ENCODE measurements at regions not wholly inside any gene's neighbourhood (a gene's known extent, or its start where the extent isn't known, plus 50 kb on each side); places are given as distances from the start of the nearest gene placed in this dataset.

- no peak overlapping the region for H3K9ac ChIP-seq (ENCODE audit: control insufficient read depth, extremely low read depth, insufficient read depth, low read length)
- no peak overlapping the region for H3K27ac ChIP-seq (ENCODE audit: control insufficient read depth, insufficient read depth, low read length)
- H3K4me2 ChIP-seq (ENCODE audit: control insufficient read depth, extremely low read depth, insufficient read depth, low read depth, low read length): no peak overlapping the region
- H3K27me3 ChIP-seq (ENCODE audit: control insufficient read depth, extremely low read depth, insufficient read depth, low read length): no peaks in the 10 kb centered on the region
- H3K36me3 ChIP-seq (ENCODE audit: control insufficient read depth in 2 of 2, extremely low read depth in 1 of 2, insufficient read depth in 2 of 2, low read length in 2 of 2): no peaks in the 10 kb centered on the region
- no peaks in the 10 kb centered on the region for H3K9me1 ChIP-seq (ENCODE audit: control insufficient read depth, extremely low read depth, insufficient read depth, low read length)
- H3K9me3 ChIP-seq (ENCODE audit: control insufficient read depth, low read depth, low read length): no peaks in the 10 kb centered on the region
- FAIRE-seq: no peak
- no peaks in the 10 kb centered on the region for H3K79me2 ChIP-seq (ENCODE audit: control insufficient read depth, insufficient read depth, low read length)
- no peak overlapping the region for H3K4me3 ChIP-seq (ENCODE audit: control insufficient read depth in 2 of 3, extremely low read depth in 1 of 3, insufficient read depth in 2 of 3, low read depth in 1 of 3, low read length in 3 of 3)
- no peaks in the 10 kb centered on the region for H4K20me1 ChIP-seq (ENCODE audit: control insufficient read depth, extremely low read depth, insufficient read depth, low read length)
- no peak overlapping the region for H2AFZ ChIP-seq (ENCODE audit: control insufficient read depth, low read length)
- dilution Hi-C loops (cut with MboI; ENCODE audit: extremely low pct_ligation_motif_present, low sequenced_read_pairs): no loop called here
- H3K4me1 ChIP-seq (ENCODE audit: control insufficient read depth, extremely low read depth, insufficient read depth, low read length): no peaks in the 10 kb centered on the region
- no peak for DNase-seq (ENCODE audit: low read depth, low spot score)
- no peak for TF ChIP-seq EZH2 (IDR thresholded peaks at IDR 0.05; ENCODE audit: low read length)
- no peak for TF ChIP-seq CTCF (optimal IDR thresholded peaks at IDR 0.05 in 1 of 3, IDR thresholded peaks at IDR 0.05 in 1 of 3, conservative IDR thresholded peaks at IDR 0.05 in 1 of 3; ENCODE audit: extremely low read depth in 1 of 3, insufficient read depth in 2 of 3, low read length in 3 of 3)
These were observed 78.1 kb upstream of the NRXN3 start for GRCh38 chr14:78092040-78092439.

GRCh38 chr14:78103271-78103670 is 66.9 kb upstream of the NRXN3 start:
- Histone ChIP-seq H3K9ac (ENCODE audit: control insufficient read depth, extremely low read depth, insufficient read depth, low read length) (no peak overlapping the region), H3K79me2 (ENCODE audit: control insufficient read depth, insufficient read depth, low read length) (no peaks in the 10 kb centered on the region), H3K36me3 (ENCODE audit: control insufficient read depth in 2 of 2, extremely low read depth in 1 of 2, insufficient read depth in 2 of 2, low read length in 2 of 2) (no peaks in the 10 kb centered on the region), H3K4me1 (ENCODE audit: control insufficient read depth, extremely low read depth, insufficient read depth, low read length) (no peaks in the 10 kb centered on the region), H3K9me1 (ENCODE audit: control insufficient read depth, extremely low read depth, insufficient read depth, low read length) (no peaks in the 10 kb centered on the region), H3K27ac (ENCODE audit: control insufficient read depth, insufficient read depth, low read length) (no peak overlapping the region), H3K27me3 (ENCODE audit: control insufficient read depth, extremely low read depth, insufficient read depth, low read length) (no peaks in the 10 kb centered on the region), H3K9me3 (ENCODE audit: control insufficient read depth, low read depth, low read length) (no peaks in the 10 kb centered on the region), H3K4me3 (ENCODE audit: control insufficient read depth in 2 of 3, extremely low read depth in 1 of 3, insufficient read depth in 2 of 3, low read depth in 1 of 3, low read length in 3 of 3) (no peak overlapping the region), H3K4me2 (ENCODE audit: control insufficient read depth, extremely low read depth, insufficient read depth, low read depth, low read length) (no peak overlapping the region), H2AFZ (ENCODE audit: control insufficient read depth, low read length) (no peak overlapping the region), H4K20me1 (ENCODE audit: control insufficient read depth, extremely low read depth, insufficient read depth, low read length) (no peaks in the 10 kb centered on the region)
- DNase-seq (ENCODE audit: low read depth, low spot score): no peak
- TF ChIP-seq EZH2 (IDR thresholded peaks at IDR 0.05; ENCODE audit: low read length): no peak
- dilution Hi-C loops (cut with MboI; ENCODE audit: extremely low pct_ligation_motif_present, low sequenced_read_pairs): no loop called here
- FAIRE-seq: no peak

- no peak overlapping the region for H2AFZ ChIP-seq (ENCODE audit: control insufficient read depth, low read length)
- dilution Hi-C loops (cut with MboI; ENCODE audit: extremely low pct_ligation_motif_present, low sequenced_read_pairs): no loop called here
- H3K9ac ChIP-seq (ENCODE audit: control insufficient read depth, extremely low read depth, insufficient read depth, low read length): no peak overlapping the region
- no peak overlapping the region for H3K4me3 ChIP-seq (ENCODE audit: control insufficient read depth in 2 of 3, extremely low read depth in 1 of 3, insufficient read depth in 2 of 3, low read depth in 1 of 3, low read length in 3 of 3)
- no peaks in the 10 kb centered on the region for H3K4me1 ChIP-seq (ENCODE audit: control insufficient read depth, extremely low read depth, insufficient read depth, low read length)
- no peak overlapping the region for H3K27ac ChIP-seq (ENCODE audit: control insufficient read depth, insufficient read depth, low read length)
- DNase-seq (ENCODE audit: low read depth, low spot score) (no peak), FAIRE-seq (no peak)
- no peaks in the 10 kb centered on the region for H3K9me3 ChIP-seq (ENCODE audit: control insufficient read depth, low read depth, low read length)
- H3K27me3 ChIP-seq (ENCODE audit: control insufficient read depth, extremely low read depth, insufficient read depth, low read length): no peaks in the 10 kb centered on the region
- no peak overlapping the region for H3K4me2 ChIP-seq (ENCODE audit: control insufficient read depth, extremely low read depth, insufficient read depth, low read depth, low read length)
- no peak for TF ChIP-seq CTCF (optimal IDR thresholded peaks at IDR 0.05 in 1 of 3, IDR thresholded peaks at IDR 0.05 in 1 of 3, conservative IDR thresholded peaks at IDR 0.05 in 1 of 3; ENCODE audit: extremely low read depth in 1 of 3, insufficient read depth in 2 of 3, low read length in 3 of 3)
- no peak for TF ChIP-seq EZH2 (IDR thresholded peaks at IDR 0.05; ENCODE audit: low read length)
- no peaks in the 10 kb centered on the region for H3K79me2 ChIP-seq (ENCODE audit: control insufficient read depth, insufficient read depth, low read length)
- H4K20me1 ChIP-seq (ENCODE audit: control insufficient read depth, extremely low read depth, insufficient read depth, low read length): no peaks in the 10 kb centered on the region
- no peaks in the 10 kb centered on the region for H3K36me3 ChIP-seq (ENCODE audit: control insufficient read depth in 2 of 2, extremely low read depth in 1 of 2, insufficient read depth in 2 of 2, low read length in 2 of 2)
- H3K9me1 ChIP-seq (ENCODE audit: control insufficient read depth, extremely low read depth, insufficient read depth, low read length): no peaks in the 10 kb centered on the region
These were observed 66.0 kb upstream of the NRXN3 start for GRCh38 chr14:78104160-78104559.

All from keratinocyte (primary cell).